ENCODE measurements at regions not wholly inside any gene's neighbourhood (a gene's known extent, or its start where the extent isn't known, plus 50 kb on each side); places are given as distances from the start of the nearest gene placed in this dataset.

- TF ChIP-seq POLR2A (IDR thresholded peaks at IDR 0.05) (no peak), CTCF (IDR thresholded peaks at IDR 0.05) (no peak)
These were observed 393.8 kb upstream of the DCN start for GRCh38 chr12:91576432-91576831.

Measured in right lobe of liver (tissue), 4 donors.